CD4-positive, CD25-positive, alpha-beta regulatory T cell (primary cell): ENCODE measurements at regions not wholly inside any gene's neighbourhood (a gene's known extent, or its start where the extent isn't known, plus 50 kb on each side); places are given as distances from the start of the nearest gene placed in this dataset.

Experiments
- ATAC-seq, 2 donors: fragments of 150-1000 bp; cut with Tn5 transposase; one replicate each; pipeline ENCODE4 v1.10.0; 2021; ENCODE audit warnings: low read depth in 2 of 2, moderate number of reproducible peaks in 2 of 2, moderate library complexity in 1 of 2
- DNase-seq, 3 donors: peaks; one replicate each; pipeline versions ENCODE4 v3.0.0 to v3.0.0-alpha.2; 2012 to 2022; ENCODE audit warnings: mixed read lengths in 1 of 3
- H3K27ac ChIP-seq: one replicate; pipeline ENCODE4 v1.7.0; 2013; ENCODE audit warnings: mild to moderate bottlenecking, low read length; ENCODE audit not compliant: insufficient read depth, poor library complexity, severe bottlenecking
- H3K27me3 ChIP-seq: one replicate; pipeline ENCODE4 v1.7.0; 2013; ENCODE audit warnings: low read length; ENCODE audit not compliant: control insufficient read depth, insufficient read depth
- H3K36me3 ChIP-seq: one replicate; pipeline ENCODE4 v1.7.0; 2013; ENCODE audit warnings: mild to moderate bottlenecking, low read length, moderate library complexity; ENCODE audit not compliant: control insufficient read depth, insufficient read depth
- H3K4me1 ChIP-seq: 2 replicates; pipeline ENCODE4 v1.7.0; 2013; ENCODE audit warnings: mild to moderate bottlenecking, low read length; ENCODE audit not compliant: insufficient read depth, control insufficient read depth, poor library complexity, severe bottlenecking
- H3K4me3 ChIP-seq: one replicate; pipeline ENCODE4 v1.7.0; 2013; ENCODE audit warnings: low read depth, mild to moderate bottlenecking, low read length, moderate library complexity
- H3K9me3 ChIP-seq, 2 experiments: 1 replicate in 1 of 2; 2 replicates in 1 of 2; pipeline ENCODE4 v1.7.0; 2013; ENCODE audit warnings: low read length in 2 of 2, mild to moderate bottlenecking in 1 of 2, moderate library complexity in 1 of 2; ENCODE audit not compliant: control insufficient read depth in 2 of 2
- H3K27ac Mint-ChIP-seq, 3 donors: one replicate each; pipeline ENCODE4 v1.8.0; 2020 to 2022; ENCODE audit warnings: mild to moderate bottlenecking in 3 of 3, mixed read lengths in 3 of 3, moderate library complexity in 2 of 3
- H3K27me3 Mint-ChIP-seq: one replicate; pipeline ENCODE4 v1.8.0; 2022; ENCODE audit warnings: mild to moderate bottlenecking, mixed read lengths
- H3K36me3 Mint-ChIP-seq: one replicate; pipeline ENCODE4 v1.8.0; 2020; ENCODE audit warnings: mixed read lengths
- H3K4me1 Mint-ChIP-seq, 4 donors: one replicate each; pipeline ENCODE4 v1.8.0; 2020 to 2022; ENCODE audit warnings: mixed read lengths in 4 of 4, mild to moderate bottlenecking in 1 of 4
- H3K4me3 Mint-ChIP-seq, 4 donors: one replicate each; pipeline ENCODE4 v1.8.0; 2020 to 2022; ENCODE audit warnings: mild to moderate bottlenecking in 4 of 4, mixed read lengths in 4 of 4, moderate library complexity in 3 of 4
- H3K9me3 Mint-ChIP-seq, 7 donors: one replicate each; pipeline ENCODE4 v1.8.0; 2020 to 2022; ENCODE audit warnings: mixed read lengths in 7 of 7, mild to moderate bottlenecking in 3 of 7, moderate library complexity in 2 of 7

DNA sequence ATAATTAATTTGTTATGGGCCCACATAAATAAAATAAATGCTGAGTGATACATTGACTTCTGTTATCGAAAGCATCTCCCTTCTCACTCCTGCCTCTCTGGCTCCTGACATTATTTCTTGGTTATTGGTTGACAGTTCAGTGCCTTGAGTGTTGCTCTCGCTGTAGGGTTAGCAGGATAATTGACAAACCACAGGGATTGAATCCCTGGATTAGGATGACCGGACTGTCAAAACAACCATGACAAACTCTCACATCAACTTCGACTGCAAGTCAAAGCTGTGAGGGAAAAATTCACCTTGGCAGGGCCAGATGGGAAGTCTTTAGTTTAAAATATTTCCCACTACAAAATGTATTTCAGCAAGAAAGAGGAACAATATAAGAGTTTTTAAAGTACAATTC is 245.4 kb upstream of the TFAP2D start:
- no peaks in the 10 kb centered on the region for H3K36me3 ChIP-seq
- no peaks in the 10 kb centered on the region for H3K4me1 Mint-ChIP-seq
- no peaks in the 10 kb centered on the region for H3K4me1 ChIP-seq
- H3K4me3 Mint-ChIP-seq, result no peak overlapping the region
- peaks cover 0 to 7% (median 1%) of the 10 kb centered on the region in 7 donors for H3K9me3 Mint-ChIP-seq
- H3K27me3 ChIP-seq, result no peaks in the 10 kb centered on the region
- ATAC-seq (no peak), DNase-seq (no peak)
- H3K9me3 ChIP-seq, result no peaks in the 10 kb centered on the region
- H3K27ac ChIP-seq, result no peak overlapping the region
- H3K27ac Mint-ChIP-seq, result no peak overlapping the region
- no peaks in the 10 kb centered on the region for H3K27me3 Mint-ChIP-seq
- no peaks in the 10 kb centered on the region for H3K36me3 Mint-ChIP-seq
- H3K4me3 ChIP-seq, result no peak overlapping the region

DNA sequence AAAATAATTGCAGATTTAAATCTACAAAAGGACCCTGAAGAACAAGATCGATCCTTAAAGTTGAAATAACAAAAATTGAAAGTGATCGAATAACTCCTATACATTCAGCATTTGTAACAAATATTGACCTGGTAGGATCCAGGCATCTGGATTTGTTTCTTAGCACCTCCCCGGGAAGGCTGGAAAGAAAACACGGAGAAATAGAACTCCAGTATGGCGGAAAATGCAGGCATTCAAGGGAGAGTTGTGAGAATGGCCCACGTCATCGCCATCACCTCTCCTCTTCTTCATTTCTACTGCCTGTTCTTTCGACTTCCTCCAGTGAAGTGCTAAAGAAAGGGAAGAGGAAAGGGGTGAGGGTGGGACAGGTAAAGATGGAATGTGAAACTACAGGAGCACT is 242.3 kb upstream of the TFAP2D start:
- Mint-ChIP-seq H3K27ac (no peak overlapping the region), H3K4me3 (no peak overlapping the region), H3K27me3 (no peaks in the 10 kb centered on the region), H3K36me3 (no peaks in the 10 kb centered on the region), H3K4me1 (no peaks in the 10 kb centered on the region), H3K9me3 (peaks cover 0 to 12% (median 3%) of the 10 kb centered on the region in 7 donors)
- Histone ChIP-seq H3K4me1 (no peaks in the 10 kb centered on the region), H3K27me3 (no peaks in the 10 kb centered on the region), H3K9me3 (peaks cover 0 to 3% of the 10 kb centered on the region in 2 experiments), H3K4me3 (no peak overlapping the region), H3K36me3 (no peaks in the 10 kb centered on the region), H3K27ac (no peak overlapping the region)
- ATAC-seq, result no peak
- DNase-seq, result no peak

DNA sequence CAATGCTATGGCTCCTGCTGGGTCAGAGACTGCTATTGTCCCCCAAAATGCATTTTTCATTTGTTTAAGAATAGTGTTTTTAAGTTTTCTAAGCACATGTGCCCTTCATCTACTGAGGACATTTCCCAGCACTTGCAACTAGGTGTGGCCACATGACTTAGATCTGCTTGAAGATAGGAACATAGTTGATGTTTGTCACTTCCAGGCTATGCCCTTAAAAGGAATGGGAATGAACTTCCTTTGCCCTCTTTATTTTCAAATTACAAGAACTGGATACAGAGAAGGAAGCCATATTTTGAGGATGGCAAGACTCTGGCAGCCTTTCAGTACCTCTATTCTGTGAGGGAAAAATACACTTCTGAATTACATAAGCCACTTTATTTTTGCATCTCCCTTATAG is 203.0 kb upstream of the TFAP2D start:
- H3K36me3 Mint-ChIP-seq, result no peaks in the 10 kb centered on the region
- no peaks in the 10 kb centered on the region for H3K27me3 ChIP-seq
- H3K4me3 ChIP-seq, result no peak overlapping the region
- H3K9me3 Mint-ChIP-seq, result peaks cover 0 to 18% (median 5%) of the 10 kb centered on the region in 7 donors
- H3K4me1 Mint-ChIP-seq, result no peaks in the 10 kb centered on the region
- H3K4me3 Mint-ChIP-seq, result no peak overlapping the region
- no peak overlapping the region for H3K27ac Mint-ChIP-seq
- H3K36me3 ChIP-seq, result no peaks in the 10 kb centered on the region
- no peak overlapping the region for H3K27ac ChIP-seq
- no peak for DNase-seq
- no peaks in the 10 kb centered on the region for H3K9me3 ChIP-seq
- no peak for ATAC-seq
- H3K27me3 Mint-ChIP-seq, result no peaks in the 10 kb centered on the region
- no peaks in the 10 kb centered on the region for H3K4me1 ChIP-seq

DNA sequence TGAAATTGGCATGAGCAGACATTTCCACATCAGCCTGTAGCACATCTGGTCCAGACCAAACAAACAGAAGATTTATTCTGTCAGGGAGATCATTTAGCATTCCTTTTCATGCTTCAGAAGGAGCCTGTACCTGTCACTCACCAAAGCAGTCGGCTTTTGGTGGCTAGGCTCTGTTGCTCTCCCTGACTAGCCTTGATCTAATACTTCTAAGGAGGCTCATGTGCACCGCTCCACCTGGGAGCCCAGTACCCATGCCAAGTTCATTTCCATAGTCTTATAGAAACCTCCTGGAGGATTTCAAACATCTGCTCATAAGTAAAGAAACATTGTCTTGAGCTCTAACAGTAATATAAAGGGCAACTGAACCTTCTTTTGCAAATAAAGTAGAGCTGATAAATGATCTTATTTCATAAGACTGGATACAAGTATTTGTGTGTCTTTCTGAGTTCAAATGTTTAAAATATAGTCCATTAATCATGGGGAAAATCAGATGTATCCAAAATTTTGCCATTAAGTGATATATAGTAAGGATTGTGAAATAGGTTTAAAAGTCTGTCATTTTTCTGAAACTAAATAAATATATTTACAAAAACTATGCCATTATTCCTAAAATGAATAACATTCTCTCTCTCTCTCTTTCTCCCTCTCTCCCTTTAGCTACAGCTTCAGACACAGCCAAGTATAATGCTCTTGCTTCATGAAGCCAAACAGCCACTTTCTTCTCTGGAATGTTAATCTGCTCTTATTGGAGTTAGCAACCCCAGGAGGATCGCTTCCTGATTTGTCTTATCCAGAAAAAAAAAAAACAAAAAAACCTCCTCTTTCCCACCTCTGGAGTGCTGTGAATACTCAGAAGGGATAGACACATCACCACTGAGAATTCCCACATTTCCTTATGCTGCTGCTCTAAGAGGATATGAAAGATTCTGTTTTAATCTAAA is 192.7 kb upstream of the TFAP2D start:
- no peaks in the 10 kb centered on the region for H3K36me3 Mint-ChIP-seq
- no peak for ATAC-seq
- no peak overlapping the region for H3K27ac Mint-ChIP-seq

DNA sequence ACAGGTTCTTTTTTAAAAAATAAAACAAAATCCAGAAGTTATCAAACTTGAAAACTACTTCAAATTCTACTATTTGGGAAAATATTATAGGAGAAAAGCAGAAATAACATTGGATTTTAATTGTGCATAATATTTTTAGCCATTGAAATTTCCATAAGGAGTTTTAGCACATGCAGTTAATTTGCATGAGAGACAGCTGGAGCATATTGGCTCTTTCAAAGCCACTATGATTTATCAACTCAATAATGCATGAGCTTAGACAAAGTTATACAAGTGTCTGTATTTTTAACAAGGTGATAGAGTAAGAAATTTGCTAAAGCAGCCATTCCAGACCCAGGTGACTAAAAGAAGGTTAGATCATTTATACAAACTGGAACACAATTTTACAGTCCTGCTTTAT is 189.0 kb upstream of the TFAP2D start:
- Mint-ChIP-seq H3K4me1 (no peaks in the 10 kb centered on the region), H3K27me3 (no peaks in the 10 kb centered on the region), H3K27ac (no peak overlapping the region), H3K36me3 (no peaks in the 10 kb centered on the region), H3K4me3 (no peak overlapping the region), H3K9me3 (peaks cover 0 to 12% (median 6%) of the 10 kb centered on the region in 7 donors)
- no peak overlapping the region for H3K27ac ChIP-seq
- H3K36me3 ChIP-seq, result no peaks in the 10 kb centered on the region
- H3K4me3 ChIP-seq, result no peak overlapping the region
- no peak for ATAC-seq
- H3K27me3 ChIP-seq, result no peaks in the 10 kb centered on the region
- no peaks in the 10 kb centered on the region for H3K4me1 ChIP-seq
- no peak for DNase-seq
- H3K9me3 ChIP-seq, result no peaks in the 10 kb centered on the region

More for the DNA sequence above, 192.7 kb upstream of the TFAP2D start:
- H3K4me3 ChIP-seq, result no peak overlapping the region
- no peaks in the 10 kb centered on the region for H3K27me3 Mint-ChIP-seq
- H3K27ac ChIP-seq, result no peak overlapping the region
- no peaks in the 10 kb centered on the region for H3K27me3 ChIP-seq
- no peaks in the 10 kb centered on the region for H3K4me1 ChIP-seq
- H3K4me1 Mint-ChIP-seq, result no peaks in the 10 kb centered on the region
- H3K36me3 ChIP-seq, result no peaks in the 10 kb centered on the region
- peaks cover 0 to 6% (median 4%) of the 10 kb centered on the region in 7 donors for H3K9me3 Mint-ChIP-seq
- H3K4me3 Mint-ChIP-seq, result no peak overlapping the region
- DNase-seq, result no peak
- no peaks in the 10 kb centered on the region for H3K9me3 ChIP-seq

DNA sequence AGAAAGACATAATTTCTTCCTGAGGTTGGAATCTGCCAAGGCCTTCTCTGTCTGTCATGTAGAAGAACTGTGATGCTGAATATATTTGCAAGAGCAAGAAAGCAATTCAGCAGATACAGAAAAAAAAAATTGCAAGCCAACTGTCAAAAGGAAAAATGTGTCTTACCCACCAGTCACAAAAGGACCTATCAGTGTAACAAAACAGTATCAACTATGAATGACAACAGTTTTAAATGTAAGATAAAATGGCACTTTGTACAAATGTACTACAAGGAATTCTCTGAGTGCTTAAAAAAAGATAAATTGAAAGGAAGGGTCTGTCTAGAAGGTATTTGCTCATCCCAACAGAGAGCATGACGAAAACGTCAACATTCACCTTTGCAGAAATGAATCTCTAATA is 185.3 kb upstream of the TFAP2D start:
- Histone ChIP-seq H3K4me3 (no peak overlapping the region), H3K36me3 (no peaks in the 10 kb centered on the region), H3K27me3 (no peaks in the 10 kb centered on the region), H3K27ac (no peak overlapping the region), H3K9me3 (no peaks in the 10 kb centered on the region), H3K4me1 (no peaks in the 10 kb centered on the region)
- Mint-ChIP-seq H3K4me3 (no peak overlapping the region), H3K36me3 (no peaks in the 10 kb centered on the region), H3K27ac (no peak overlapping the region), H3K4me1 (no peaks in the 10 kb centered on the region), H3K27me3 (no peaks in the 10 kb centered on the region), H3K9me3 (peaks cover 0 to 15% (median 8%) of the 10 kb centered on the region in 7 donors)
- DNase-seq (no peak), ATAC-seq (no peak)

DNA sequence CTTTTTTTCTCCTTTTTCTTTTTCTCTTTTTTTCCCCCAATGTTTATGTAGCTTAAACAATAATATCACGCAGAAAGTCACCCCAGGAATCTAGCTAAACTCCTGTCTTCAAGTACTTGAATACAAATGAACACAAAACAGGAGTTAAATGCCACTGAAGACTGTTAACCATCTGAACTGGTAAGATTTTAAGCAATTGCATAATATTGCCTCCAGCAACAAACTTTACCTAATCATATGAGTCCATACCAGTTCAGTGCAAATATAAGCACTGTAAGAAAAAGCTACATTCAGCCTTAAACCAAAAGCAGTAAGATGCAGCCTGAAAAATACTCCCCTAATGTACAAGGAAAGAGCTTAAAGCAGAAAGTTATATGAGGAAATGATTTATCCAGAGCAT is 173.9 kb upstream of the TFAP2D start:
- H3K27ac Mint-ChIP-seq, result no peak overlapping the region
- no peak overlapping the region for H3K4me3 Mint-ChIP-seq
- ATAC-seq (no peak), DNase-seq (no peak)
- H3K4me1 Mint-ChIP-seq, result no peaks in the 10 kb centered on the region
- H3K9me3 Mint-ChIP-seq, result peaks cover 0 to 6% (median 4%) of the 10 kb centered on the region in 7 donors
- Histone ChIP-seq H3K27ac (no peak overlapping the region), H3K4me3 (no peak overlapping the region), H3K27me3 (no peaks in the 10 kb centered on the region), H3K9me3 (no peaks in the 10 kb centered on the region), H3K36me3 (no peaks in the 10 kb centered on the region), H3K4me1 (no peaks in the 10 kb centered on the region)
- no peaks in the 10 kb centered on the region for H3K27me3 Mint-ChIP-seq
- no peaks in the 10 kb centered on the region for H3K36me3 Mint-ChIP-seq

DNA sequence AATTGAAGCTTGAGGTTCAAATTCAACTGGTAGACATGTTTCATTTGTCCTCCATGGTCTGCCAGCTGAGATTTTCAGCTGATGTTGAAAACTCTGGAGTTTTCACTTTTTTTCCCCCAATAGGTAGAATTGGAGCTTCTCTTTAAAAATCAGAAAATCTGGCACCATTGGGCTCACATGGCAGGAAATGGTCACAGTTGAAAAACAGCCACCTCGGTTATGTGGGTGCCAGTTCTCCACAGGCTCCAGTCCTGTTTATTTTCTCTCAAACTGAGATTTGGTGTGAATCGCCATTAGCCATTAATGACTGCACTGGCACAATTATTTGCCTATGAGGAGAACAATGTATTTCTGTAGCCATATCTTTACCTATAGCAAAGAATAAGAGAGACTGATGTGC is 171.4 kb upstream of the TFAP2D start:
- no peaks in the 10 kb centered on the region for H3K4me1 ChIP-seq
- no peaks in the 10 kb centered on the region for H3K4me1 Mint-ChIP-seq
- no peaks in the 10 kb centered on the region for H3K9me3 ChIP-seq
- no peak overlapping the region for H3K4me3 ChIP-seq
- no peaks in the 10 kb centered on the region for H3K36me3 ChIP-seq
- H3K27ac Mint-ChIP-seq, result no peak overlapping the region
- no peak overlapping the region for H3K27ac ChIP-seq
- ATAC-seq (no peak), DNase-seq (no peak)
- no peaks in the 10 kb centered on the region for H3K36me3 Mint-ChIP-seq
- H3K4me3 Mint-ChIP-seq, result no peak overlapping the region
- peaks cover 2 to 6% (median 4%) of the 10 kb centered on the region in 7 donors for H3K9me3 Mint-ChIP-seq
- H3K27me3 ChIP-seq, result no peaks in the 10 kb centered on the region
- H3K27me3 Mint-ChIP-seq, result no peaks in the 10 kb centered on the region
